Astrocyte (in vitro differentiated cells and primary cell): ENCODE measurements at regions not wholly inside any gene's neighbourhood (a gene's known extent, or its start where the extent isn't known, plus 50 kb on each side); places are given as distances from the start of the nearest gene placed in this dataset.

Experiments
- CTCF ChIP-seq: IDR thresholded peaks from 2 replicates; pipeline ENCODE4 v1.5.1; 2011; ENCODE audit warnings: low read depth, mild to moderate bottlenecking, inconsistent platforms, low read length, moderate library complexity; ENCODE audit not compliant: insufficient read depth
- EZH2 ChIP-seq: IDR thresholded peaks from 2 replicates; pipeline ENCODE4 v1.6.1; 2012; ENCODE audit warnings: mild to moderate bottlenecking, low read length, inconsistent platforms; ENCODE audit not compliant: insufficient read depth

- no peak for TF ChIP-seq CTCF
- TF ChIP-seq EZH2 = no peak
These were observed 121.8 kb upstream of the CADM2 start for GRCh38 chr3:84836961-84837360.
